Osteoblast (primary cell): ENCODE measurements at regions not wholly inside any gene's neighbourhood (a gene's known extent, or its start where the extent isn't known, plus 50 kb on each side); places are given as distances from the start of the nearest gene placed in this dataset.

Experiments
- DNase-seq: peaks from one replicate; pipeline ENCODE4 v3.0.0; 2011; ENCODE audit warnings: low spot score, mixed read lengths; ENCODE audit not compliant: insufficient read length; ENCODE audit errors: missing footprints
- H2AFZ ChIP-seq: 2 replicates; pipeline ENCODE4 v1.6.0; 2011; ENCODE audit warnings: mild to moderate bottlenecking, low read length
- H3K27ac ChIP-seq: 2 replicates; pipeline ENCODE4 v1.5.1; 2011; ENCODE audit warnings: mild to moderate bottlenecking, low read depth, low read length, moderate library complexity
- H3K27me3 ChIP-seq: 2 replicates; pipeline ENCODE4 v1.6.0; 2012; ENCODE audit warnings: mild to moderate bottlenecking, control low read depth, inconsistent platforms, low read length, moderate library complexity; ENCODE audit not compliant: insufficient read depth
- H3K36me3 ChIP-seq: 2 replicates; pipeline ENCODE4 v1.5.1; 2011; ENCODE audit warnings: mild to moderate bottlenecking, low read length, control low read depth, moderate library complexity; ENCODE audit not compliant: insufficient read depth
- H3K4me1 ChIP-seq: 2 replicates; pipeline ENCODE4 v1.5.1; 2011; ENCODE audit warnings: mild to moderate bottlenecking, low read length, control low read depth, moderate library complexity; ENCODE audit not compliant: insufficient read depth
- H3K4me2 ChIP-seq: 2 replicates; pipeline ENCODE4 v1.6.0; 2011; ENCODE audit warnings: mild to moderate bottlenecking, low read length; ENCODE audit not compliant: insufficient read depth
- H3K4me3 ChIP-seq: fragments of 200-600 bp; sonication (generic); 3 replicates; pipeline ENCODE4 v1.5.1; 2012; ENCODE audit warnings: mild to moderate bottlenecking, low read length, inconsistent platforms; ENCODE audit not compliant: insufficient read depth
- H3K79me2 ChIP-seq: 2 replicates; pipeline ENCODE4 v1.6.0; 2012; ENCODE audit warnings: mild to moderate bottlenecking, low read length, control low read depth, inconsistent platforms; ENCODE audit not compliant: insufficient read depth
- H3K9me3 ChIP-seq: 2 replicates; pipeline ENCODE4 v1.5.1; 2011; ENCODE audit warnings: low read depth, low read length, control low read depth
- H4K20me1 ChIP-seq: 2 replicates; pipeline ENCODE4 v1.6.0; 2012; ENCODE audit warnings: mild to moderate bottlenecking, low read length, control low read depth; ENCODE audit not compliant: insufficient read depth
- TF ChIP-seq, protein P1 (sequence below): IDR thresholded peaks from 2 replicates; pipeline ENCODE4 v1.5.1; 2011; ENCODE audit warnings: mild to moderate bottlenecking, low read depth, low read length, moderate library complexity; ENCODE audit errors: extremely low read depth

DNA sequence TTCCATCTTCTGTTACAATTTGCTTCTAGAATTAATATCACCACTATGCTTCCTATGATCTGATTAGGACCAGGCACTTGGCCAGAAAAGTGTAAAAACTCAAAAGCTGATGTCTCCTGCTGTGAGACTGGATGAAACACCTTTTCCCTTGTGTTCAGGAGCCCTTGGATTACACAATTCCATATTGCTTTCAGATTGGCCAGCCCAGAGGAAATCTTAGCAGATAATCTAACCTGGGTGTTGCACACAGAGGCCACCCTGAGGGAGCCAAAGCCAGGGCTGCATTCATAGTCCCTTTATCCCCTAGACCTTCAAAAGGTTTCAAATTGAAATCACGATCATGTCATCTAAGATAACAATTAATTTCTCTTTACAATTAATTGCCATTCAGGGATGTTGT is 94.1 kb upstream of the SELENOP start:
- Histone ChIP-seq H3K79me2 (no peaks in the 10 kb centered on the region), H3K27me3 (peaks cover 33% of the 10 kb centered on the region), H3K4me1 (peaks cover 5% of the 10 kb centered on the region), H2AFZ (no peak overlapping the region), H4K20me1 (no peaks in the 10 kb centered on the region), H3K36me3 (no peaks in the 10 kb centered on the region), H3K4me2 (no peak overlapping the region), H3K4me3 (no peak overlapping the region), H3K27ac (no peak overlapping the region), H3K9me3 (no peaks in the 10 kb centered on the region)
- no peak for DNase-seq
- TF ChIP-seq, protein P1, sequence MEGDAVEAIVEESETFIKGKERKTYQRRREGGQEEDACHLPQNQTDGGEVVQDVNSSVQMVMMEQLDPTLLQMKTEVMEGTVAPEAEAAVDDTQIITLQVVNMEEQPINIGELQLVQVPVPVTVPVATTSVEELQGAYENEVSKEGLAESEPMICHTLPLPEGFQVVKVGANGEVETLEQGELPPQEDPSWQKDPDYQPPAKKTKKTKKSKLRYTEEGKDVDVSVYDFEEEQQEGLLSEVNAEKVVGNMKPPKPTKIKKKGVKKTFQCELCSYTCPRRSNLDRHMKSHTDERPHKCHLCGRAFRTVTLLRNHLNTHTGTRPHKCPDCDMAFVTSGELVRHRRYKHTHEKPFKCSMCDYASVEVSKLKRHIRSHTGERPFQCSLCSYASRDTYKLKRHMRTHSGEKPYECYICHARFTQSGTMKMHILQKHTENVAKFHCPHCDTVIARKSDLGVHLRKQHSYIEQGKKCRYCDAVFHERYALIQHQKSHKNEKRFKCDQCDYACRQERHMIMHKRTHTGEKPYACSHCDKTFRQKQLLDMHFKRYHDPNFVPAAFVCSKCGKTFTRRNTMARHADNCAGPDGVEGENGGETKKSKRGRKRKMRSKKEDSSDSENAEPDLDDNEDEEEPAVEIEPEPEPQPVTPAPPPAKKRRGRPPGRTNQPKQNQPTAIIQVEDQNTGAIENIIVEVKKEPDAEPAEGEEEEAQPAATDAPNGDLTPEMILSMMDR, result no peak

DNA sequence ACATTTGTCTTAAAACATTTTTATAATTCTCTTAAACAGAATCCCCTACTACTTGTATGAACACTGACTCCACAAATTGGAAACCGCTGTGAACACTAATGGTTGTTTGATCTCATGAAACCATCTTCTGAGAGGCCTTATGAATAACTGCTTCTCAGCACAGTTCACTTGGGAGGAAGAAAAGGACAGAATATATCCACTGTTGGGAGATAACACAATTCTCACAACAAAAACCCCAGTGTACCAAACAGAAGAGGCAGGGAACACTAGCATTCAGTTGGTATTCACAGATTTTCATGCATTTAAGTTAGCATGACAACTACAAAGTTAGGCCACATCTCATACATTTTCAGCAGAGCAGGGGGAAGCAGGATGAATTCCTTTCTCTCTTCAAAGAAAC is 89.0 kb upstream of the SELENOP start:
- DNase-seq, result no peak
- Histone ChIP-seq H3K27ac (no peak overlapping the region), H2AFZ (no peak overlapping the region), H3K4me1 (no peaks in the 10 kb centered on the region), H3K79me2 (no peaks in the 10 kb centered on the region), H3K4me2 (no peak overlapping the region), H3K9me3 (no peaks in the 10 kb centered on the region), H3K27me3 (peaks cover 20% of the 10 kb centered on the region), H3K36me3 (no peaks in the 10 kb centered on the region), H3K4me3 (no peak overlapping the region), H4K20me1 (no peaks in the 10 kb centered on the region)
- TF ChIP-seq, protein P1, result no peak

DNA sequence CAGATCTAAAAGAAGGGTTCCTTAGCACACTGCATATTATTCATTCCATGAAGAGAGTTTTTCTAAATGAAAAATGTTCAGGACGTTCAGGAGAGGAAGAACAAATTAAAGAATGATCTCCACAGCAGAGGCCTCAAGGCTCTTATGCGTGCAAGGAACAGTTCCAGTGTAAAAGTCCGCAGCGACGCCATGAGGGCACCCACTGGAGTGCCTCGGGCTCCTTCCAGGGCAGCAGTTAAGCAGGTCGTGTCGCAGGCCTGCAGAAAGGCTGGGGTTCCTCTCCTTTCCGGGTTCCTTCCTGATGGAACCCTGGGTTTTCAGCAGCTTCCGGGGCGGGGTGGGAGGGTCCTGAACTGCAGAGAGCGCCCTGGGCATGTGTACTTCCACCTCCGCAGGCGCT is 87.1 kb upstream of the SELENOP start:
- Histone ChIP-seq H3K4me3 (no peak overlapping the region), H3K4me1 (no peaks in the 10 kb centered on the region), H3K9me3 (no peaks in the 10 kb centered on the region), H3K79me2 (no peaks in the 10 kb centered on the region), H2AFZ (no peak overlapping the region), H3K36me3 (no peaks in the 10 kb centered on the region), H4K20me1 (no peaks in the 10 kb centered on the region), H3K27ac (no peak overlapping the region), H3K4me2 (no peak overlapping the region), H3K27me3 (peaks cover 9% of the 10 kb centered on the region)
- DNase-seq, result no peak
- TF ChIP-seq, protein P1, result no peak

DNA sequence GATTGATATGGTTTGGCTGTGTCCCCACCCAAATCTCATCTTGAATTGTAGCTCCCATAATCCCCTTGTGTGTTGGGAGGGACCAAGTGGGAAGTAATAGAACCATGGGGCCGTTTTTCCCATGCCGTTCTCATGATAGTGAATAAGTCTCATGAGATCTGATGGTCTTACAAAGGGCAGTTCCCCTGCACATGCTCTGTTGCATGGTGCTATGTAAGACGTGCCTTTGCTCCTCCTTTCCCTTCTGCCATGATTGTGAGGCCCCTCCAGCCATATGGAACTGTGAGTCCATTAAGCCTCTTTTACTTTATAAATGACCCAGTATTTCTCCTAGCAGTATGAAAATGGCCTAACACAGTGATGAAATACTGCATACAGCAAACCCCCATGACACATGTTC is 84.8 kb upstream of the SELENOP start:
- Histone ChIP-seq H3K79me2 (no peaks in the 10 kb centered on the region), H3K4me2 (no peak overlapping the region), H3K27ac (no peak overlapping the region), H4K20me1 (no peaks in the 10 kb centered on the region), H3K9me3 (no peaks in the 10 kb centered on the region), H3K27me3 (peaks cover 9% of the 10 kb centered on the region), H3K4me1 (no peaks in the 10 kb centered on the region), H3K36me3 (no peaks in the 10 kb centered on the region), H2AFZ (no peak overlapping the region), H3K4me3 (no peak overlapping the region)
- TF ChIP-seq, protein P1, result no peak
- DNase-seq, result no peak
